Brain microvascular endothelial cell (primary cell): ENCODE measurements at regions not wholly inside any gene's neighbourhood (a gene's known extent, or its start where the extent isn't known, plus 50 kb on each side); places are given as distances from the start of the nearest gene placed in this dataset.

Source experiments
- DNase-seq: peaks from one replicate; pipeline ENCODE4 v3.0.0-alpha.2; 2020
- H3K27ac ChIP-seq: fragments of 250-450 bp; sonication (Bioruptor Pico); 2 replicates; pipeline ENCODE4 v1.5.1; 2020; ENCODE audit warnings: mild to moderate bottlenecking, moderate library complexity
- H3K27me3 ChIP-seq: fragments of 250-450 bp; sonication (Bioruptor Pico); replicated peaks from 2 replicates; pipeline ENCODE4 v1.5.1; 2020; ENCODE audit warnings: mild to moderate bottlenecking
- H3K36me3 ChIP-seq: fragments of 250-450 bp; sonication (Bioruptor Pico); replicated peaks from 2 replicates; pipeline ENCODE4 v1.5.1; 2020; ENCODE audit warnings: mild to moderate bottlenecking
- H3K4me3 ChIP-seq: 2 replicates; pipeline ENCODE4 v1.5.1; 2011; ENCODE audit warnings: low read depth, mild to moderate bottlenecking, control low read depth, low read length, moderate library complexity
- CTCF ChIP-seq: IDR thresholded peaks from 2 replicates; pipeline ENCODE4 v1.5.1; 2011; ENCODE audit warnings: low read depth, mild to moderate bottlenecking, moderate library complexity, low read length, control low read depth, inconsistent platforms; ENCODE audit errors: missing control alignments
- in situ Hi-C: cut with HindIII; loops from 2 replicates; pipeline ENCODE4 v1.10.0; 2017; ENCODE audit warnings: low sequenced_read_pairs, low pct_ligation_motif_present

- Histone ChIP-seq H3K36me3 (no peaks in the 10 kb centered on the region), H3K4me3 (no peak overlapping the region), H3K27ac (no peak overlapping the region), H3K27me3 (no peaks in the 10 kb centered on the region)
- no peak for TF ChIP-seq CTCF
- no peak for DNase-seq
- in situ Hi-C loops: no loop called here
Observed at GRCh38 chr15:47951781-47952180, 169.0 kb upstream of the SLC24A5 start.

- H3K27ac ChIP-seq: no peak overlapping the region
- DNase-seq: no peak
- no peaks in the 10 kb centered on the region for H3K36me3 ChIP-seq
- no peaks in the 10 kb centered on the region for H3K27me3 ChIP-seq
- no peak overlapping the region for H3K4me3 ChIP-seq
- TF ChIP-seq CTCF: no peak
- in situ Hi-C loops: no loop called here
Observed at GRCh38 chr15:47954196-47954595, 166.6 kb upstream of the SLC24A5 start.

- Histone ChIP-seq H3K27me3 (no peaks in the 10 kb centered on the region), H3K4me3 (no peak overlapping the region), H3K36me3 (no peaks in the 10 kb centered on the region), H3K27ac (no peak overlapping the region)
- TF ChIP-seq CTCF: no peak
- in situ Hi-C loops: no loop called here
- no peak for DNase-seq
Observed at GRCh38 chr15:47955021-47955420, 165.8 kb upstream of the SLC24A5 start.

- H3K36me3 ChIP-seq: no peaks in the 10 kb centered on the region
- DNase-seq: no peak
- in situ Hi-C loops: no loop called here
Observed at GRCh38 chr15:47959617-47960413, 161.0 kb upstream of the SLC24A5 start.

GRCh38 chr15:47961401-47962090, 159.2 kb upstream of the SLC24A5 start:
- in situ Hi-C loops: no loop called here
- Histone ChIP-seq H3K27me3 (no peaks in the 10 kb centered on the region), H3K4me3 (no peak overlapping the region), H3K27ac (no peak overlapping the region), H3K36me3 (no peaks in the 10 kb centered on the region)
- DNase-seq: no peak
- TF ChIP-seq CTCF: peak; percentile 1

More at GRCh38 chr15:47959617-47960413, 161.0 kb upstream of the SLC24A5 start:
- H3K4me3 ChIP-seq: no peak overlapping the region
- no peaks in the 10 kb centered on the region for H3K27me3 ChIP-seq
- no peak overlapping the region for H3K27ac ChIP-seq
- TF ChIP-seq CTCF: no peak

- TF ChIP-seq CTCF: no peak
- Histone ChIP-seq H3K27ac (no peak overlapping the region), H3K36me3 (no peaks in the 10 kb centered on the region), H3K27me3 (no peaks in the 10 kb centered on the region), H3K4me3 (no peak overlapping the region)
- in situ Hi-C loops: no loop called here
- DNase-seq: no peak
Observed at GRCh38 chr15:47963265-47963664, 157.5 kb upstream of the SLC24A5 start.
